ENCODE measurements at regions not wholly inside any gene's neighbourhood (a gene's known extent, or its start where the extent isn't known, plus 50 kb on each side); places are given as distances from the start of the nearest gene placed in this dataset.

DNA sequence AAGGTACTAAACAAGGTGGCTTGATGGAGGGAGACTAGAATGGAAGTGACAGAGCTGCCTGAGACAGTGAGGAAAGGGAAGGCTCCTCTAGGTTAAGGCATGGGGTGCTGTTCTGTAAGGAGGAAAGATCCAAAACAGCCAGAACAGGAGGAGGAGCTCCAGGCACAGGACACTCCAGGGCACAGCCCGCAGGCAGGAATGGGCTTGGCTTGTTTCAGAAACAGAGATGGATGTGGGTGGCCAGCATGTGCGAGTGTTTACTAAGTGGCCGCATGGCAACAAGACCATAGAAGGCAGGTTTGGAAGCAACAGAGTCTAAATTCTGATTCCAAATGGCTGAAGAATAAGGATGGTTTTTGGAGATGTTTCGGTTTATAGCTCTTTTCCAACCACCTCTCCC is 889.1 kb downstream of the AACS start:
- POLR2A ChIA-PET = no interaction called here
- Histone ChIP-seq H4K20me1 (replicated peaks; ENCODE audit: control insufficient read depth, extremely low read depth, insufficient read depth, low read length) (no peaks in the 10 kb centered on the region), H3K79me2 (ENCODE audit: control insufficient read depth, insufficient read depth, low read length) (no peaks in the 10 kb centered on the region), H3K4me1 (ENCODE audit: control insufficient read depth, extremely low read depth, insufficient read depth, low read length) (no peaks in the 10 kb centered on the region), H3K9me1 (replicated peaks; ENCODE audit: control insufficient read depth, extremely low read depth, insufficient read depth, low read length) (no peaks in the 10 kb centered on the region), H3K4me3 (replicated peaks in 1 of 3; ENCODE audit: insufficient read depth in 1 of 3, low read depth in 1 of 3, low read length in 3 of 3) (no peak overlapping the region), H3K27ac (ENCODE audit: insufficient read depth, low read depth, low read length) (no peak overlapping the region), H3K9me3 (replicated peaks; ENCODE audit: control insufficient read depth, insufficient read depth, low read length) (peaks cover 2% of the 10 kb centered on the region), H2AFZ (ENCODE audit: low read depth, low read length) (no peak overlapping the region), H3K27me3 (ENCODE audit: control insufficient read depth in 2 of 2, insufficient read depth in 2 of 2, low read length in 2 of 2) (no peaks in the 10 kb centered on the region), H3K9ac (replicated peaks; ENCODE audit: extremely low read depth, insufficient read depth, low read length) (no peak overlapping the region), H3K36me3 (ENCODE audit: control insufficient read depth in 2 of 2, extremely low read depth in 1 of 2, insufficient read depth in 2 of 2, low read length in 2 of 2) (no peaks in the 10 kb centered on the region), H3K4me2 (ENCODE audit: insufficient read depth, low read length) (no peak overlapping the region)
- dilution Hi-C loops (cut with MboI; ENCODE audit: extremely low pct_ligation_motif_present, low sequenced_read_pairs) (no loop called here), intact Hi-C loops (cut with micrococcal nuclease) (no loop called here)
- TF ChIP-seq EZH2 (IDR thresholded peaks at IDR 0.05; ENCODE audit: borderline replicate concordance, low read depth, low read length, severe bottlenecking) (no peak), MYC (IDR thresholded peaks at IDR 0.05; ENCODE audit: low read depth, low read length) (no peak), POLR2AphosphoS5 (IDR thresholded peaks at IDR 0.05; ENCODE audit: insufficient read depth, low read depth, low read length) (no peak), FOS (IDR thresholded peaks at IDR 0.05; ENCODE audit: borderline replicate concordance, insufficient read depth, low read length) (no peak), GATA2 (IDR thresholded peaks at IDR 0.05; ENCODE audit: insufficient read depth, insufficient read length, low read depth, low read length) (no peak), JUN (IDR thresholded peaks at IDR 0.05; ENCODE audit: borderline replicate concordance, insufficient read depth, insufficient read length, low read depth) (no peak), POLR2A (IDR thresholded peaks at IDR 0.05; ENCODE audit: low read depth, low read length) (no peak)
- TF ChIP-seq, protein P1, sequence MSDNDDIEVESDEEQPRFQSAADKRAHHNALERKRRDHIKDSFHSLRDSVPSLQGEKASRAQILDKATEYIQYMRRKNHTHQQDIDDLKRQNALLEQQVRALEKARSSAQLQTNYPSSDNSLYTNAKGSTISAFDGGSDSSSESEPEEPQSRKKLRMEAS (IDR thresholded peaks at IDR 0.05; ENCODE audit: insufficient read depth, insufficient read length) = no peak
- TF ChIP-seq, protein P2, sequence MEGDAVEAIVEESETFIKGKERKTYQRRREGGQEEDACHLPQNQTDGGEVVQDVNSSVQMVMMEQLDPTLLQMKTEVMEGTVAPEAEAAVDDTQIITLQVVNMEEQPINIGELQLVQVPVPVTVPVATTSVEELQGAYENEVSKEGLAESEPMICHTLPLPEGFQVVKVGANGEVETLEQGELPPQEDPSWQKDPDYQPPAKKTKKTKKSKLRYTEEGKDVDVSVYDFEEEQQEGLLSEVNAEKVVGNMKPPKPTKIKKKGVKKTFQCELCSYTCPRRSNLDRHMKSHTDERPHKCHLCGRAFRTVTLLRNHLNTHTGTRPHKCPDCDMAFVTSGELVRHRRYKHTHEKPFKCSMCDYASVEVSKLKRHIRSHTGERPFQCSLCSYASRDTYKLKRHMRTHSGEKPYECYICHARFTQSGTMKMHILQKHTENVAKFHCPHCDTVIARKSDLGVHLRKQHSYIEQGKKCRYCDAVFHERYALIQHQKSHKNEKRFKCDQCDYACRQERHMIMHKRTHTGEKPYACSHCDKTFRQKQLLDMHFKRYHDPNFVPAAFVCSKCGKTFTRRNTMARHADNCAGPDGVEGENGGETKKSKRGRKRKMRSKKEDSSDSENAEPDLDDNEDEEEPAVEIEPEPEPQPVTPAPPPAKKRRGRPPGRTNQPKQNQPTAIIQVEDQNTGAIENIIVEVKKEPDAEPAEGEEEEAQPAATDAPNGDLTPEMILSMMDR (IDR thresholded peaks at IDR 0.05; ENCODE audit: extremely low read depth in 1 of 2, insufficient read depth in 1 of 2, low read depth in 1 of 2, low read length in 2 of 2) = no peak
- CTCF ChIA-PET = no interaction called here
- no peak for FAIRE-seq
- no TSS peak for BruUV-seq (replicated peaks)
- DNase-seq (ENCODE audit: low read depth, low spot score) = no peak

Measured in endothelial cell of umbilical vein (primary cell).